Upper lobe of left lung (tissue), 4 donors: ENCODE measurements at regions not wholly inside any gene's neighbourhood (a gene's known extent, or its start where the extent isn't known, plus 50 kb on each side); places are given as distances from the start of the nearest gene placed in this dataset.

Experiments used
- EP300 ChIP-seq, 4 donors: sonication (generic); formaldehyde crosslinking; IDR thresholded peaks; one replicate each; pipeline ENCODE4 v1.5.1; 2017; ENCODE audit warnings: antibody characterized with exemption in 4 of 4, control low read depth in 2 of 4
- POLR2A ChIP-seq, 4 donors: fragments of 450-650 bp; IDR thresholded peaks; one replicate each; pipeline ENCODE4 v1.5.1; 2016 to 2017; ENCODE audit warnings: antibody characterized with exemption in 4 of 4, mild to moderate bottlenecking in 2 of 4
- POLR2AphosphoS5 ChIP-seq, 2 donors: sonication (generic); formaldehyde crosslinking; IDR thresholded peaks; one replicate each; pipeline ENCODE4 v1.5.1; 2017; ENCODE audit warnings: antibody characterized with exemption in 2 of 2
- TF ChIP-seq, protein P1 (sequence below), 6 experiments: fragments of 450-650 bp in 4 of 6; fragments of 200-600 bp in 2 of 6; sonication (generic) in 2 of 6; IDR thresholded peaks; one replicate each; pipeline ENCODE4 v1.5.1; 2016 to 2019; ENCODE audit warnings: antibody characterized with exemption in 6 of 6

DNA sequence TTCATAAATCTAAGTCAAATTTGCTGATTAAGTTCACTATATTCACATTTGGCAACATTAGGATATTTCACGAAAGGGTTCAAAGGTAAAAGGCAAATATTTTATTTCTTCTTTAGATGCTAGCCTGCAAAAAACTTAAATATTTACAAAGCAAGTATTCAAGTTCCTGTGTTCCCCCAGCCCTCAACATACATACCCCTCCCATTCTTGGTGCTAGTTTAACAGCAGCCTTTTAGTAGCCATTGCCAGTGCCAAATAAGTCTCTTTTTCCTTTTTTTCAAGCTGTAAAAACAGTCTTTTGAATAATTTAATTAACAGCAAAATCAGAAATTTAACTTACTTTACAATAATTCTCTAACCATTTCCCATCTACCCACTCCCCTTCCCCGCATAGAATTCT, 288.5 kb upstream of the TMEM161B start:
- no peak for TF ChIP-seq POLR2AphosphoS5 (IDR thresholded peaks at IDR 0.05)
- no peak for TF ChIP-seq POLR2A (IDR thresholded peaks at IDR 0.05)
- TF ChIP-seq, protein P1, sequence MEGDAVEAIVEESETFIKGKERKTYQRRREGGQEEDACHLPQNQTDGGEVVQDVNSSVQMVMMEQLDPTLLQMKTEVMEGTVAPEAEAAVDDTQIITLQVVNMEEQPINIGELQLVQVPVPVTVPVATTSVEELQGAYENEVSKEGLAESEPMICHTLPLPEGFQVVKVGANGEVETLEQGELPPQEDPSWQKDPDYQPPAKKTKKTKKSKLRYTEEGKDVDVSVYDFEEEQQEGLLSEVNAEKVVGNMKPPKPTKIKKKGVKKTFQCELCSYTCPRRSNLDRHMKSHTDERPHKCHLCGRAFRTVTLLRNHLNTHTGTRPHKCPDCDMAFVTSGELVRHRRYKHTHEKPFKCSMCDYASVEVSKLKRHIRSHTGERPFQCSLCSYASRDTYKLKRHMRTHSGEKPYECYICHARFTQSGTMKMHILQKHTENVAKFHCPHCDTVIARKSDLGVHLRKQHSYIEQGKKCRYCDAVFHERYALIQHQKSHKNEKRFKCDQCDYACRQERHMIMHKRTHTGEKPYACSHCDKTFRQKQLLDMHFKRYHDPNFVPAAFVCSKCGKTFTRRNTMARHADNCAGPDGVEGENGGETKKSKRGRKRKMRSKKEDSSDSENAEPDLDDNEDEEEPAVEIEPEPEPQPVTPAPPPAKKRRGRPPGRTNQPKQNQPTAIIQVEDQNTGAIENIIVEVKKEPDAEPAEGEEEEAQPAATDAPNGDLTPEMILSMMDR (IDR thresholded peaks at IDR 0.05), result no peak
- no peak for TF ChIP-seq EP300 (IDR thresholded peaks at IDR 0.05)
